Astrocyte of the cerebellum (primary cell): ENCODE measurements at regions not wholly inside any gene's neighbourhood (a gene's known extent, or its start where the extent isn't known, plus 50 kb on each side); places are given as distances from the start of the nearest gene placed in this dataset.

ENCODE experiments used
- DNase-seq: peaks from one replicate; pipeline ENCODE4 v3.0.0-alpha.2; 2011; ENCODE audit warnings: low read depth
- H3K4me3 ChIP-seq: 2 replicates; pipeline ENCODE4 v1.5.1; 2011; ENCODE audit warnings: mild to moderate bottlenecking, low read depth, low read length, moderate library complexity
- in situ Hi-C: cut with HindIII; loops from 2 replicates; pipeline ENCODE4 v1.10.0; 2017; ENCODE audit warnings: low sequenced_read_pairs
- TF ChIP-seq, protein P1 (sequence below): IDR thresholded peaks from 2 replicates; pipeline ENCODE4 v1.5.1; 2012; ENCODE audit warnings: low read length, low read depth, moderate library complexity, mild to moderate bottlenecking; ENCODE audit errors: missing control alignments

DNA sequence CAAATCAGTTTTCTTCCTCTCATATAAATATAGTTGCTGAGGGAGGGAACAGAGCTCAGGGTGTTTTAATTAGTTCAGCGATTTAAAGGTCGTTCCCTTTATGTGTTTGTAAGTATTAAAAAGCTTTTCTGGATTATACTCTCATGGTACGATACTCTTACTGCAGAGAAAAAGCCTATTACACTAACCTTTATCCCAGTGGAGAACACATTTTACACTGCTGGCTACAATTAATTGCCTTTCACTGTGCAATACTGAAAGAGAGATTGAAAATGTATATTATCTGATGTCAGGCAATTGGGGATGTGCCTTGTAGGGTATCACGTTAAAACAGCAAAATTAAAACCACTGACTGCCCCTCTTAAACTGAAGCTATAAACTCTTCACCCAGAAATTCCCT is 526.9 kb upstream of the SGCG start:
- in situ Hi-C loops: no loop called here

DNA sequence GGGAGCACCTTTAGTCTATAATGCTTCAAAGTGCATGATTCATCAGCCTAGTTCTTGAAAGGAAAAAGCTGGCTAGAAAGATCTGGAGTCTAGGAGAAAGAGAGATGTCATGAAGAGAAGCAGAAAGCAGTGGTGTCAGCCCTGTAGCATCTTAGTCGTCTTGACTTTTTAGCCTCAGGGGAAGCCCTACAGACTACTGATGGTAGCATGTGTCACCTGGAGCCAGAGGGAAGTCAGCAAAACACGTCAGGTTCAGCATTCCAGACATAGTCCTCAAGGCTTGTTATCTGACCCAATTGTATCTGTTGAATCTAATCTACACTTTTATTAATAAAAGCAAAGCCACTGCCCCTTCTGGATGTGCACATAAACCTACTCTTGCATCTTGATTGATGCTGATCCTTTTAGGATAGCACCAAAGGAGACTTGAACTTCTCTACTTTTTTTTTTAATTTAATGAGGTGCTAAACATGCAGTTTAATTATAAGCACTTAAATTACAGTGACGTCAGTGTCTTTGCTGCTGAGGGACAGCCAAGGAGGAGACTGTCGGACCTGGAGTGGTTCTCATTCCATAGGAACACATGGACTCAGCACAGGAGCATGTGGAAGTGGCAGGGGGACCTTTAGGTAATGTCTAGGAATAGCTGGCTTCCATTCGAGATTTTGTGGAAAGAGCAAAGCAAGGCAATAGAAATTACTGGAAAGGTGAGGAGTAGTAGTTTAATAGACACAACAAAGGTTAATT is 525.5 kb upstream of the SGCG start:
- H3K4me3 ChIP-seq: no peak overlapping the region
- in situ Hi-C loops: no loop called here
- TF ChIP-seq, protein P1, sequence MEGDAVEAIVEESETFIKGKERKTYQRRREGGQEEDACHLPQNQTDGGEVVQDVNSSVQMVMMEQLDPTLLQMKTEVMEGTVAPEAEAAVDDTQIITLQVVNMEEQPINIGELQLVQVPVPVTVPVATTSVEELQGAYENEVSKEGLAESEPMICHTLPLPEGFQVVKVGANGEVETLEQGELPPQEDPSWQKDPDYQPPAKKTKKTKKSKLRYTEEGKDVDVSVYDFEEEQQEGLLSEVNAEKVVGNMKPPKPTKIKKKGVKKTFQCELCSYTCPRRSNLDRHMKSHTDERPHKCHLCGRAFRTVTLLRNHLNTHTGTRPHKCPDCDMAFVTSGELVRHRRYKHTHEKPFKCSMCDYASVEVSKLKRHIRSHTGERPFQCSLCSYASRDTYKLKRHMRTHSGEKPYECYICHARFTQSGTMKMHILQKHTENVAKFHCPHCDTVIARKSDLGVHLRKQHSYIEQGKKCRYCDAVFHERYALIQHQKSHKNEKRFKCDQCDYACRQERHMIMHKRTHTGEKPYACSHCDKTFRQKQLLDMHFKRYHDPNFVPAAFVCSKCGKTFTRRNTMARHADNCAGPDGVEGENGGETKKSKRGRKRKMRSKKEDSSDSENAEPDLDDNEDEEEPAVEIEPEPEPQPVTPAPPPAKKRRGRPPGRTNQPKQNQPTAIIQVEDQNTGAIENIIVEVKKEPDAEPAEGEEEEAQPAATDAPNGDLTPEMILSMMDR: no peak
- DNase-seq: no peak

More for the DNA sequence above, 526.9 kb upstream of the SGCG start:
- no peak for DNase-seq
- H3K4me3 ChIP-seq: no peak overlapping the region
- TF ChIP-seq, protein P1: no peak

DNA sequence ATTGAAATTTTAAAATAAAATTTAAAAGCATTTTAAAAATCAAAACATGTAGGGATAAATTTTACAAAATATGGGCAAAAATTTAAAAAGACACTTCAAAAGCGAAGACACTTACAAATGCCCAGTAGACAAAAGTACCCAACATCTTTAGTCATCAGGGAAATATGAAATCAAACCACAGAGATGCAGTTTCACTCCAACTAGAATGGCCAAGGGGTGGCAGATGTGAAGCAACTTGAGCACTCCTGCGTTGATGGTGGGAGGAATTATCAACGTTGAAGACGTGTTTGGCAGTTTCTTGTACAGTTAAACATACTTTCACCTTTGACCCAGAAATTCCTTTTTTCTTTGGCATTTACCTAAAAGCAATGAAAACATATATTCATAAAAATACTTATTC is 518.0 kb upstream of the SGCG start:
- H3K4me3 ChIP-seq: no peak overlapping the region
- in situ Hi-C loops: no loop called here
- TF ChIP-seq, protein P1: no peak
- DNase-seq: no peak

DNA sequence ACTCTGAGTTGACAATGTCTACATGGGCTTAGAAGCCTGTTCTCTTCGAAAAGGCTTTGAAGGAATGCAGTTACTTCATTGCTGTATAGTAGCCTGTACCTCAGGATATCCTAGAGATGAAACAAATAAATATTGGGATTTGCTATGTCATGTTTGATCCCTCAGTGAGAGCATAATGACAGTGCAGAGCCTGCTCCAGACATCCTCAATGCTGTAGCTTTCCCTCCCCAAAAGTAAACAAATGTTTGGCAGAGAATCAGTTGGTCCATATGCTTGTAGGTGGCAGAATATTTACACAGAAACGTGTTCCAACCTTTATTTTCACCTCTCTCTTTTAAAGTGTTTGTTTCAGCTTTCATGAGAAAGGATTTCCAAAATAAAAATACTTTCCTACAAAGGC is 515.3 kb upstream of the SGCG start:
- TF ChIP-seq, protein P1: no peak
- no peak for DNase-seq
- in situ Hi-C loops: no loop called here
- no peak overlapping the region for H3K4me3 ChIP-seq

DNA sequence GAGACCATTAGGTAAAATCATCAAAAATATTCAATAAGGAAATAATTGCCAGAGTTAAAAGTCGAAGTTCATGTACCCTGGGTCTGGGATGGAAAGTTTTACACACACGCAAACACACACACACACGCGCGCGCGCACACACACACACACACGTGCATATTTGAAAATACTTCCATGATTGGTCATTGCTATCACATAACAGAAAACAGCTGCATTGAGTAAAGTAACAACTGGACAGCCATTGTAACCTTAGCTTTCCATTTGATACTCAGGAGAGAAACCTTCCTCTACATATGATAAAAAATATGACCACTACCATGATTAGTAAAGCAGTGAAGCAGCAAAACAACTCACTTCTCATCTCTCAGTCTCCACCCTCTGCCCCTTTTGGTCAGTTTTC is 490.0 kb upstream of the SGCG start:
- in situ Hi-C loops: no loop called here
- no peak for DNase-seq
- TF ChIP-seq, protein P1: no peak
- no peak overlapping the region for H3K4me3 ChIP-seq

DNA sequence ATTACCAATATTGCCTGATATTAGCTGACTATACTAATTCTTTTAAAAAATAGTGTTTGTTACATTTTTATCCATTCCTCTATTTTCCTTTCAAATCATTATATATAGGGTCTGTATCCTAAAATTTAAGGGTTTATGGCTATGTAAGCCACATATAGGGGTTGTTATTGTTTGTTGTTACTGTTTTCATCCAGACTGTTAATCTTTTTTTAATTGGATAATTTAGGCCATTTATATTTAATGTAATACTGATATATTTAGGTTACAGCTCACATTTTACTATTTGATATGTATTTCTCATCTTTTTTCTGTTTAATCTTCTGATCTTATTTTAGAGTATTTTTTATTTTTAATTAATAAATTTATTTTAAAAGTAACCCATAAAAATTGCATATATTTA is 487.1 kb upstream of the SGCG start:
- no peak for DNase-seq
- in situ Hi-C loops: no loop called here
- TF ChIP-seq, protein P1: no peak
- H3K4me3 ChIP-seq: no peak overlapping the region
